Kidney epithelial cell (primary cell): ENCODE measurements at regions not wholly inside any gene's neighbourhood (a gene's known extent, or its start where the extent isn't known, plus 50 kb on each side); places are given as distances from the start of the nearest gene placed in this dataset.

ENCODE experiments used
- DNase-seq: peaks from one replicate; pipeline ENCODE4 v3.0.0-alpha.2; 2010; ENCODE audit warnings: low read depth
- H3K27me3 ChIP-seq: 2 replicates; pipeline ENCODE4 v1.6.0; 2011; ENCODE audit warnings: low read length; ENCODE audit not compliant: control insufficient read depth, insufficient read depth
- H3K36me3 ChIP-seq: 2 replicates; pipeline ENCODE4 v1.5.1; 2011; ENCODE audit warnings: low read length; ENCODE audit not compliant: control insufficient read depth, insufficient read depth
- H3K4me3 ChIP-seq: 2 replicates; pipeline ENCODE4 v1.5.1; 2011; ENCODE audit warnings: low read depth, mild to moderate bottlenecking, control low read depth, low read length
- CTCF ChIP-seq: IDR thresholded peaks from 2 replicates; pipeline ENCODE4 v1.5.1; 2011; ENCODE audit warnings: mild to moderate bottlenecking, moderate library complexity, low read length, control low read depth, inconsistent platforms; ENCODE audit not compliant: insufficient read depth, poor library complexity, severe bottlenecking

DNA sequence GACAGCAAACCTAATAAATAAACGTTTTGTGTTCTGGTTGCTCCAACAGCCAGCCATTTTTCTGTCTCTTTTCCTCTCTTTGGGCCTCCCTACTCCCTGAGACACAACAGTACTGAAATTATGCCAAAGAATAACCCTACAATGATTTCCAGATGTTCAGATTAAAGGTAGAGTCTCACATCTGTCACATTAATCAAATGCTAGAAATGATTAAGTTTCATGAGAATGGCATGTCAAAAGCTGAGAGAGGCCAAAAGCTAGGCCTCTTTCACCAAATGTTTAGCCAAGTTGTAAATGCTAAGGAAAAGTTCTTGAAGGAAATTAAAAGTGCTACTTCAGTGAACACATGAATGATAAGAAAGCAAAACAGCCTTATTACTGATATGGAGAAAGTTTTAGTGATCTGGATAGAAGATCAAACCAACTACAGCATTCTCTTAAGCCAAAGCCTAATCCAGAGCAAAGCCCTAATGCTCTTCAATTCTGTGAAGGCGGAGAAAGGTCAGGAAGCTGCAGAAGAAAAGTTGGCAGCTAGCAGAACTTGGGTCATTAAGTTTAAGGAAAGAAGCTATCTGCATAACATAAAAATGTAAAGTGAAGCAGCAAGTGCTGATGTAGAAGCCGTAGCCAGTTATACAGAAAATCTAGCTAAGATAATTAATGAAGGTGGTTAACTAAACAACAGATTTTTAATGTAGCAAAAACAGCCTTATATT is 182.1 kb upstream of the NUDT6 start:
- no peak for TF ChIP-seq CTCF
- H3K36me3 ChIP-seq, result no peaks in the 10 kb centered on the region
- DNase-seq, result no peak

GRCh38 chr4:123105026-123105420 is 182.6 kb upstream of the NUDT6 start:
- TF ChIP-seq CTCF, result no peak
- no peak for DNase-seq
- Histone ChIP-seq H3K36me3 (no peaks in the 10 kb centered on the region), H3K4me3 (no peak overlapping the region), H3K27me3 (no peaks in the 10 kb centered on the region)

More for the DNA sequence above, 182.1 kb upstream of the NUDT6 start:
- Histone ChIP-seq H3K27me3 (no peaks in the 10 kb centered on the region), H3K4me3 (no peak overlapping the region)

DNA sequence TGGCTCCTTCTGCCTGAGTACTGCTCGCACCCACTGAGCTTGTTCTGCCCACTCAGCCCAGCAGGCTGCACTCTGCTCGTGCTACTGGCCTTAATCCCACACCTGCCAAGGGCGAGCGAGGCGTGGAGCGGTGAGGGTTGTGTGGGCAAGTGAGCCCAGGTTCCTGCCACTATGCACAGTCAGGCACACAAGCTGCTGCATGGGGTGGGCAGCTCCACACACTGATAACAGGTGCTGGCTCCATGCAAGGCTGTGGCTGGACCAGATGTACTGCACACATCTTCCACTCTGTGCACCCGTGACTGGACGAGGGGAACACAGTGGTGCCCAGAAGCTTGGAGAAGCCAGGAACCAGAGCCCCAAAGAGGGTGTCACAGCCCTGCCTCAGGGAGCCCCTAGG is 184.3 kb upstream of the NUDT6 start:
- H3K27me3 ChIP-seq, result no peaks in the 10 kb centered on the region
- no peak for TF ChIP-seq CTCF
- no peak for DNase-seq
- H3K36me3 ChIP-seq, result no peaks in the 10 kb centered on the region
- H3K4me3 ChIP-seq, result no peak overlapping the region

GRCh38 chr4:123107444-123108252 is 185.3 kb upstream of the NUDT6 start:
- H3K4me3 ChIP-seq, result no peak overlapping the region
- no peak for DNase-seq
- no peaks in the 10 kb centered on the region for H3K27me3 ChIP-seq
- TF ChIP-seq CTCF, result no peak
- H3K36me3 ChIP-seq, result no peaks in the 10 kb centered on the region

DNA sequence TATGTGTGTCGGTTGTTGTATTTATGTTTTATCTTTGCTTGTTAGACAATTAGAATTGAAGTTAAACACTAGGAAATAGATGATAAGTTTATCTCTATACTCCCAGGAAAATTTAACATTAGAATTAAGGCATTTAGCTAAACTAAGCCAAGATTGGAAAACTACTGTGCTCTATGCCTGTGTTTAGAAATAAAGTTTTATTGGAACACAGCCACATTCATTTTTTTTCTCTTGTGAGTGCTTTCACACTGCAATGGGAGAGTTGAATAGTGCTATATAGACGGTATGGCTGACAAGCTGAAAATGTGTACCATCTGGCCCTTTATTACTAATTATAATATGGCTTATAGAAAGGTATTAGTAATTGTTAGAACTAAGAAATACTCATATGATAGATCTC is 186.7 kb upstream of the NUDT6 start:
- Histone ChIP-seq H3K36me3 (no peaks in the 10 kb centered on the region), H3K27me3 (no peaks in the 10 kb centered on the region), H3K4me3 (no peak overlapping the region)
- no peak for DNase-seq
- no peak for TF ChIP-seq CTCF

DNA sequence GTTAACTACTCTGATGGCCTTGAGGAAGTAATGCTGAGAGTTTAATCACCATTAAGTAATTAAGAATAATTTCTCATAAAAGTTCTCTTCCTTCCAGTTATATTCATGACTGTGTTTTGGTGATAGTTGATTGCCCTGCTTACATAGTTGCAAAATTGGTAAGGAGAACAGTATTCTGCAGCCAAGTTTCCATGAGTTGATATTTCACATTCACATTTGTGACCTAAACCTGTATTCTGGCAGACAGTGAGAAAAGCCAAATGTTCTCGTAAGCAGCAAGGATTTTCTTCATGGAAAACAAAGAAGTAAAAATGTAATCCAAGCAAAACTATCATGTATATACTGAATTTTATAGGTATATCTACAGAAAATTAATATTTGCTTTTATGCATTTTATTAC is 187.8 kb upstream of the NUDT6 start:
- no peak for DNase-seq
- no peak overlapping the region for H3K4me3 ChIP-seq
- no peak for TF ChIP-seq CTCF

More for the DNA sequence above, 187.8 kb upstream of the NUDT6 start:
- H3K36me3 ChIP-seq, result no peaks in the 10 kb centered on the region
- H3K27me3 ChIP-seq, result no peaks in the 10 kb centered on the region
